A673 (cell line): ENCODE measurements at regions not wholly inside any gene's neighbourhood (a gene's known extent, or its start where the extent isn't known, plus 50 kb on each side); places are given as distances from the start of the nearest gene placed in this dataset.

Experiments used
- BruUV-seq: library from RNA; stranded (reverse); fragments of 400-500 nt; replicated peaks from 2 replicates; lab custom pipeline; 2021; lab: Mats Ljungman, UMichigan
- CTCF ChIA-PET: fragments of 300-600 bp; sonication (Branson Sonifier 250); formaldehyde crosslinking; loops from one replicate; lab custom pipeline; 2022; ENCODE audit warnings: antibody characterized with exemption; lab: Charles Lee
- POLR2A ChIA-PET: fragments of 300-600 bp; sonication (Branson Sonifier 250); formaldehyde crosslinking; loops from one replicate; lab custom pipeline; 2022; ENCODE audit warnings: antibody characterized with exemption; ENCODE audit not compliant: low non-redundant PET; lab: Charles Lee
- DNase-seq: peaks from one replicate; pipeline ENCODE4 v3.0.0-alpha.2; 2015; ENCODE audit warnings: low spot score
- H3K27ac ChIP-seq: fragments of 200-600 bp; sonication (generic); 2 replicates; pipeline ENCODE4 v1.5.1; 2016; ENCODE audit warnings: mixed run types, low read depth, mild to moderate bottlenecking, mixed read lengths, antibody characterized with exemption, low read length; ENCODE audit not compliant: poor library complexity, severe bottlenecking
- H3K27me3 ChIP-seq: fragments of 200-600 bp; sonication (generic); replicated peaks from 2 replicates; pipeline ENCODE4 v1.6.1; 2017; ENCODE audit warnings: mixed run types, low read depth, mild to moderate bottlenecking, mixed read lengths, antibody characterized with exemption, low read length; ENCODE audit not compliant: insufficient read depth, poor library complexity
- H3K36me3 ChIP-seq: fragments of 200-600 bp; sonication (generic); 2 replicates; pipeline ENCODE4 v1.6.1; 2016; ENCODE audit warnings: mixed run types, mild to moderate bottlenecking, mixed read lengths, antibody characterized with exemption, low read length; ENCODE audit not compliant: insufficient read depth, poor library complexity, severe bottlenecking
- H3K4me1 ChIP-seq: fragments of 200-600 bp; sonication (generic); 2 replicates; pipeline ENCODE4 v1.6.1; 2017; ENCODE audit warnings: mixed run types, mild to moderate bottlenecking, mixed read lengths, antibody characterized with exemption, low read length; ENCODE audit not compliant: insufficient read depth, poor library complexity, severe bottlenecking
- H3K4me3 ChIP-seq: fragments of 200-600 bp; sonication (generic); 2 replicates; pipeline ENCODE4 v1.5.1; 2016; ENCODE audit warnings: low read depth, mixed run types, mild to moderate bottlenecking, mixed read lengths, low read length; ENCODE audit not compliant: poor library complexity, severe bottlenecking
- H3K9me3 ChIP-seq: fragments of 200-600 bp; sonication (generic); 2 replicates; pipeline ENCODE4 v1.6.1; 2016; ENCODE audit warnings: mixed run types, low read depth, mild to moderate bottlenecking, mixed read lengths, antibody characterized with exemption, low read length; ENCODE audit not compliant: poor library complexity, severe bottlenecking
- CTCF ChIP-seq: fragments of 300-800, 200-600 bp; sonication (generic); conservative IDR thresholded peaks from 2 replicates; pipeline ENCODE4 v1.5.1; 2017; ENCODE audit warnings: low read depth, mild to moderate bottlenecking, antibody characterized with exemption, low read length, moderate library complexity, mixed read lengths
- EZH2 ChIP-seq: fragments of 200-600 bp; sonication (generic); IDR thresholded peaks from 2 replicates; pipeline ENCODE4 v1.6.1; 2017; ENCODE audit warnings: borderline replicate concordance, low read depth, mild to moderate bottlenecking, mixed read lengths, antibody characterized with exemption, low read length; ENCODE audit not compliant: poor library complexity, severe bottlenecking
- intact Hi-C: fragments of 100-400 bp; cut with micrococcal nuclease; formaldehyde crosslinking; loops from one replicate; pipeline ENCODE4 v1.10.0; 2022; ENCODE audit not compliant: unreplicated experiment

DNA sequence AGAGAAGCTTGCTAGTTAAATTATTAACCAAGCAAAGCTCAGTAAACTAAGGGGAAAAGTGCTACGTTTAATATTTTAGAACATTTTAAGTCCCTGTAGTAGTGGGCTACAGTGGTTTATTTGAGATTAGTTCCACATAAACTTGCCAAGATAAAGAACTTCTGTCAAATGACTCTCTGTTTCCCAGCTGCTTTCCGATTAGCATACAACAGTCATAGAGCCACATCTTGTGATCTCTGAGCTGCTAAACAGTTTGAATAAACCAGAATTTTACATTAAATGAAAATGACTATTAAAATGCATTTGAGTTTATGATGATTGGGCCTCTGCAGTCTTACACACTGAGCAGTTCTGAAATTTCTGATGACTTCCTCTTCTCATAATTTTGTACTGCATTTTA lies 568.5 kb downstream of the IQCM start:
- no TSS peak for BruUV-seq
- DNase-seq = no peak
- no peak overlapping the region for H3K4me3 ChIP-seq
- H3K27ac ChIP-seq = no peak overlapping the region
- no peak for TF ChIP-seq EZH2
- H3K4me1 ChIP-seq = peaks cover 7% of the 10 kb centered on the region
- no peaks in the 10 kb centered on the region for H3K27me3 ChIP-seq
- no peaks in the 10 kb centered on the region for H3K9me3 ChIP-seq
- H3K36me3 ChIP-seq = peaks cover 1% of the 10 kb centered on the region
- intact Hi-C loops = no loop called here
- ChIA-PET POLR2A (no interaction called here), CTCF (no interaction called here)

DNA sequence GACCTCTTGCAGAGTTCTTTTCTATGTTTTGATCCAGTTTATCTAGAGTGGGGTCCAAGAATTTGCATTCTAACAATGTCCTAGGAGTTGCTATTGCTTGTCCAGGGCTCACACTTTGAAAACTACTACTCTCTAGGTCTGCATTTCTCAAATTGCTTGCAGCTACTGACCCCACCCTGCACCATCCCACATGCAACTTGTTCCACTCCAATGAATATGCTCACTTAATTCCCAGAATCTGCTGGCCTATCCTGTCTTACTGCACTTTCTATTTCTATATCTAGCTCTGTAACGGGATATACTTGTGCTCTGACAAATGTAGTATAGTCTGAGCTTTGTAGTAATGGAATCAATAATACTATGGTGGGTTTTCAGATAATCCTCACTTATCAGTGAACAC lies 570.3 kb downstream of the IQCM start:
- no peak for TF ChIP-seq CTCF
- TF ChIP-seq EZH2 = no peak
- no peak overlapping the region for H3K27ac ChIP-seq
- ChIA-PET CTCF (no interaction called here), POLR2A (no interaction called here)
- intact Hi-C loops = no loop called here
- H3K9me3 ChIP-seq = no peaks in the 10 kb centered on the region
- H3K4me1 ChIP-seq = peaks cover 7% of the 10 kb centered on the region
- no peaks in the 10 kb centered on the region for H3K36me3 ChIP-seq
- no peaks in the 10 kb centered on the region for H3K27me3 ChIP-seq
- BruUV-seq = no TSS peak
- DNase-seq = no peak
- no peak overlapping the region for H3K4me3 ChIP-seq

GRCh38 chr4:149238097-149238496 lies 577.5 kb downstream of the IQCM start:
- Histone ChIP-seq H3K27me3 (no peaks in the 10 kb centered on the region), H3K4me3 (no peak overlapping the region), H3K36me3 (no peaks in the 10 kb centered on the region), H3K4me1 (no peaks in the 10 kb centered on the region), H3K27ac (no peak overlapping the region), H3K9me3 (no peaks in the 10 kb centered on the region)
- CTCF ChIA-PET = no interaction called here
- TF ChIP-seq EZH2 (no peak), CTCF (no peak)
- DNase-seq = no peak
- POLR2A ChIA-PET = no interaction called here
- BruUV-seq = no TSS peak
- intact Hi-C loops = no loop called here

GRCh38 chr4:149234798-149235197 lies 580.8 kb downstream of the IQCM start:
- Histone ChIP-seq H3K27me3 (no peaks in the 10 kb centered on the region), H3K4me1 (no peaks in the 10 kb centered on the region), H3K4me3 (no peak overlapping the region), H3K36me3 (no peaks in the 10 kb centered on the region), H3K9me3 (no peaks in the 10 kb centered on the region), H3K27ac (no peak overlapping the region)
- no peak for DNase-seq
- POLR2A ChIA-PET = no interaction called here
- TF ChIP-seq EZH2 = no peak
- TF ChIP-seq CTCF = no peak
- CTCF ChIA-PET = no interaction called here
- intact Hi-C loops = no loop called here
- no TSS peak for BruUV-seq
